A204.1 (cell line): ENCODE measurements at regions not wholly inside any gene's neighbourhood (a gene's known extent, or its start where the extent isn't known, plus 50 kb on each side); places are given as distances from the start of the nearest gene placed in this dataset.
"Not testable (repeated sequence)": the region's sequence is repeated elsewhere in the genome, so short reads cannot be mapped to it uniquely, and the experiment has no call there.

ENCODE experiments used
- FAIRE-seq: peaks from 2 replicates; lab custom pipeline; 2012; peaks lifted over from hg19 to GRCh38; lab: Jason Lieb, UNC

- no peak for FAIRE-seq
Observed at GRCh38 chr2:82043867-82044266, 1739.3 kb upstream of the LRRTM1 start.

- no peak for FAIRE-seq
Observed at GRCh38 chr2:82027921-82028615, 1723.5 kb upstream of the LRRTM1 start.

DNA sequence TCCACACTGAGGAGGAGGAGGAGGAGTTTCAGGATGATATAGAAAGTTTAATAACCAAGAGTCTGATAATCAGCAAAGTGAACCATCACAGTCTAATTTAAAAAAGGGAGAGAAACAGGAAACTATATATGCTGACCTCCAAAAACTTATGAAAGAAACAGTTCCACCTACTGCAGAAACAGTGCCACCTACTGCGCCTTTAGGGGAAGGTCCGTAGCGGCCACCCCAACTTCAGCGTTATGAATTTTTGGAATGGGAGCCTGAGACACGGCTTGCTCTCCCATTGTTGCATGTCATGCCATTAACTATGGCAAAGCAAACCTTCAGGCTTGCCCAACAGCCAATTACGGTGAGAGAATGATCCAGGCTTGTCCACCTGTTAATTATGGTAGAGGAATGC is 1719.2 kb upstream of the LRRTM1 start:
- FAIRE-seq, result peak; percentile 34

DNA sequence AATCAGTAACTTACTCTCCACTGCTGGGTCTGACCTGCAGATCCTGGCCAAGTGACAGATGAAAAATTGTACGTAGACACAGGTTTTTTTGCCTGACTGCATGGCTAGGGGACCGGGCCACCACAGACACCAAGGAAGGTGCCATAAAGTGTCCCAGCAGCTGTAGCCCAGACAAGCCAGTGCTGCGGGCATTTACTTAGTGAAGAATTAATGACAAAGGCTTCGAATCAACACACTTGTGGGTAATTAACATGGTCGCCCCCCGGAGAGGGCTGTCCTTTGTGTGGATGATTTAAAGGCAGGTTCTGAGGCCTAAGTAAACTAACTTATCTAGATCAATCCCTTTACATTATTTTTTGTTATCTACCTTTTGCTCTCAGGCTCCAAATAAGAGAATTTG is 1709.1 kb upstream of the LRRTM1 start:
- no peak for FAIRE-seq

- FAIRE-seq, result no peak
Observed at GRCh38 chr2:82007071-82007664, 1702.6 kb upstream of the LRRTM1 start.

DNA sequence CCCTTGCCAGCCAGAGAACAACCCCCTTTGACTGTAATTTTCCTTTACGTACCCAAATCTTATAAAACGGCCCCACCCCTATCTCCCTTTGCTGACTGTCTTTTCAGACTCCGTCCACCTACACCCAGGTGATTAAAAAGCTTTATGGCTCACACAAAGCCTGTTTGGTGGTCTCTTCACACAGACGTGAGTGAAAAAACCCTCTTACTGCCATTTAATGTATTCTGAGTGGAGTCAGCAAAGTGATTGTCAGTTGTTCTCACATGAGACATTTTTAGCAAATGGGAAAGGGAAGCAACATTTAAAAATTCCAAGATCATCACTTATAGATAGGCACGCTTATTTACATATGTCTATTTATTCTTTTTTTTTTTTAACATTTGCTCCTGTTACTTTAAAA is 1701.3 kb upstream of the LRRTM1 start:
- not testable (repeated sequence) for FAIRE-seq

DNA sequence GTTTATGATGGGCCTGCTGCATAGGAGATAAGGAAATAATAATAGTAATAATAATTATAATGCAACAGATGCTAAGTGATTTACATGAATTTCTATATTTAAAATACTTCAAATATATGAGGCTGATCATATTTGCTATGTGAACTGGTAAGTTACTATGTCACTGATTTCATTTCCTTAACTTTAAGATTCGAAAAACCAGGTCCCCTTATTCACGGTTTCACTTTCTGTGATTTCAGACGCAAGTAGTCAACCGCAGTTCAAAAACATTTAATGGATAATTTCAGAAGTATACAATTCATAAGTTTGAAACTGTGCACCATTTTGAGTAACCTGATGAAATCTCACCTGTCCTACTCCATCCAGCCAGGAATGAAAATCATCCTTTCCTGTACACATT is 1697.1 kb upstream of the LRRTM1 start:
- FAIRE-seq, result no peak

DNA sequence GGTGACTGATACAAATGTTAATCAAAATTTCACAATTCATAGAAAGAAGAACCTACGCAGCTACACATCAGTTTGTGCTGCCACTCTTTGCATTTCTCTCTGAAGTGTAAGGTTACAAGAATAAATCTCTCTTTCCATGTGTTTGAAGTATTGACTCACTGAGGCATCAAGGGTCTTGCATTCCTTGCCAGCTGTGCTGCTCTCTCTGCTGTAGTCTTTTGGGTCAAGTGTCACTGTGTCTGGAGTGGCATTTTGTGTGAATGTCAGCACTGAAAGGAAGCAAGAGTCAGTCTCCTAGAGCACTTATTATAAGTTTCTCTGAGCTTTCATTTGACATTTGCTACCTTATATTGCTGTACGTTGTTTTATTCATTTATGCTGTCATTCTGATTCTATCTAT is 1696.1 kb upstream of the LRRTM1 start:
- no peak for FAIRE-seq

- no peak for FAIRE-seq
Observed at GRCh38 chr2:81996332-81996731, 1691.8 kb upstream of the LRRTM1 start.

DNA sequence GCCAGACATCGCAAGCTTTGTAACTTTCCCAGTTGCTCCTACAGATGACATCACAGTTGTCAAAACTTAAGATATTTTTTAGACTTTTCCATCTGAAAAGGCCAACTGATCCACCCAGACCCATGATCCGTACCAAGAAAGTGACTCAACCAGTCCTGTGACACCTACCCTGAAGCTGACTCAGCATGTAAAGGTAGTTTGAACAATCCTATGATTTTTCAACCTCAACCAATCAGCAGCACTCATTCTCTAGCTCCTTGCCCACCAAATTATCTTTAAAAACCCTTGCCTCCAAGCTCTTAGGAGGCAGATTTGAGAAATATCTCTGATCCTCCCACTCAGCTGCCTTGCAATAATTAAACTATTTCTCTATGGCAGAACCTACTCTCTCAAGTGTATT is 1686.7 kb upstream of the LRRTM1 start:
- FAIRE-seq, result no peak

GRCh38 chr2:81987370-81987769 is 1682.8 kb upstream of the LRRTM1 start:
- no peak for FAIRE-seq

DNA sequence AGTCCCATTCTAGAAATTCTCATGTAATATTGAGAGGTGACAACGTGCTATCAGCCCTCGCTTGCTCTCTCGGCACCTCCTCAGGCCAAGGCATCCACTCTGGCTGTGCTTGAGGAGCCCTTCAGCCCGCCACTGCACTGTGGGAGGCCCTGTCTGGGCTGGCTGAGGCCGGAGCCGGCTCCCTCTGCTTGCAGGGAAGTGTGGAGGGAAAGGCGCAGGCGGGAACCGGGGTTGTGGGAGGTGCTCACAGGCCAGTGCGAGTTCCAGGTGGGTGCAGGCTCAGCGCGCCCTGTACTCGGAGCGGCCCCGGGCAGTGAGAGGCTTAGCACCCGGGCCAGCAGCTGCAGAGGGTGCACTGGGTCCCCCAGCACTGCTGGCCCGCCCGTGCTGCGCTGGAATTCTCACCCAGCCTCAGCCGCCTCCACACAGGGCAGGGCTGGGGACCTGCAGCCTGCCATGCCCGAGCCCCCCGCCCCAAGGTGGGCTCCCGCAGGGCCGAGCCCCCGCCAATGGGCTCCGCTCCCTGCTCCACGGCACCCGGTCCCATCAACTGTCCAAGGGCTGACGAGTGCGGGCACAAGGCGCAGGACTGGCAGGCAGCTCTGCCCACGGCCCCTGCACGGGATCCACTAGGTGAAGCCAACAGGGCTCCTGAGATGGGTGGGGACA is 1680.6 kb upstream of the LRRTM1 start:
- no peak for FAIRE-seq

DNA sequence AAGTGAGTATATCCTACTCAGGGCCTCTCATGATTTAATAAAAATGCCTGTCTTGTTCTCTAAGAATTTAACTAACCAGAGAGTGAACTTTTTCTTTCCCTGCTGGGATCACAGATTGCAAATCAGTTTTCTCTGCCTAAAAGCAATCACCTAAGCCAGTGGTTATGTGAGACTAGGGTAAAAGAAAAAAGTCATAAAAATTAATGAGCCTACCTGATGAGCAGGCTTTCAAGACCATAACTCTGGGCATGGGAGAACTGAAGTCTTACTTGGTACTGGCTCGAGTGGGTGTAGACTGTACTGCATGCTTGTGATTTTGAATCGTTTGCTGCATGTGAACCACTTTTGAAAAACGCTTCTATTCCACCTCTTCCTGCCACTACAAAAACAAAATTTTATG is 1677.0 kb upstream of the LRRTM1 start:
- FAIRE-seq, result no peak

- no peak for FAIRE-seq
Observed at GRCh38 chr2:81979086-81979485, 1674.5 kb upstream of the LRRTM1 start.

DNA sequence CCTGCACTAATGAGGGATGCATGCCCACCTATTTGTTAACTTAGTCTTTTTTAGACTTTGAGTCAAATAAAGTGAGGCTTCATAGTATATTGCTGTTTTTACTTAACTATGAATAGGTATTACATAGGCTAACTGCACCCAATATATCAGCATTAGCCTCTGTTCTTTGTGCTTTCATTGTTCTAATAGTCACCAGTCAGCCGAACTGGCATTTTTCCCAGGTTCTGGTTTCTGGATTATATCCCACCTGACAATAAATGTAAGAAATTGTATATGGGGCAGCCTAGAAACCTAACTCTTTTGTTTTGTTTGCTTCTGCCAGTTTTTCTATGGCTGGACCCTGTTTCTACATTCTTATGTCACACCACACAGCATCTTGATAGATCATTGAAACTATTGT is 1672.4 kb upstream of the LRRTM1 start:
- no peak for FAIRE-seq

DNA sequence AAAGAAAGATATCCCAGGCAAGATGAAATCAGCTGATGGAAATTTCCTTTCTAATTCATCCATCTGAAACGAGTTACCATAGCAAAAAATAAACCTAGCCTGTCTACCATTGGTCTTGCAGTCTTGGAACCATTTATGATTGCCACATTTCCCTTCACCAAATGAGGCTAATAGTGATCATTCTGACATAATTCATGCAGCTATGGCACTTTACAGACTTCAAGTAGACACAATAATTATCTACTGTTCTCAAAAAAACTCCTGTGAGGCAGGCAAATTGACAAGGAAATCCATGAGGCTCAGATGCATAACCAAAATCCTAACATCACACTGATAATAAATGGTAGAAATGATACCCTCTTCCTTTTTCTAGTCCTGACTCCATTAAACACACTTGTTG is 1669.7 kb upstream of the LRRTM1 start:
- FAIRE-seq, result no peak

DNA sequence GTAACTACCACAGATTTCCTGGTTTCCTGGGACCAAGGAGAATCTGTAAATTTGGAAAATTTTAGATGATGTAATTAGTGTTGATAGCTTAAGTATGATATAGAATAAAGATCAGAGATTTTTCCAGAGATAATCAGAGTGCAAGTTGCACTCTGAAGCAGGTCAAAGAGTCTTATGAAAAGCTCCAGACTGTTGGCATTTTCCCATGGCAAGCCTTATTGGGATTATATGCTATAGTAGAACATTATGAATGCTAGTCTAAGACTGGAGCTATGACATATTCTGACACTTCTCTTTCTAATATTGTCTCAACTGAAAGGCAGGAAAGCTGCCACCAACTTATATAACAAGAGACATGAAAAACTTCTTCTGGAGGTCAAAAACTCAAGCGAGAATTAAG is 1638.3 kb upstream of the LRRTM1 start:
- FAIRE-seq, result no peak

GRCh38 chr2:81942136-81942680 is 1637.7 kb upstream of the LRRTM1 start:
- no peak for FAIRE-seq

DNA sequence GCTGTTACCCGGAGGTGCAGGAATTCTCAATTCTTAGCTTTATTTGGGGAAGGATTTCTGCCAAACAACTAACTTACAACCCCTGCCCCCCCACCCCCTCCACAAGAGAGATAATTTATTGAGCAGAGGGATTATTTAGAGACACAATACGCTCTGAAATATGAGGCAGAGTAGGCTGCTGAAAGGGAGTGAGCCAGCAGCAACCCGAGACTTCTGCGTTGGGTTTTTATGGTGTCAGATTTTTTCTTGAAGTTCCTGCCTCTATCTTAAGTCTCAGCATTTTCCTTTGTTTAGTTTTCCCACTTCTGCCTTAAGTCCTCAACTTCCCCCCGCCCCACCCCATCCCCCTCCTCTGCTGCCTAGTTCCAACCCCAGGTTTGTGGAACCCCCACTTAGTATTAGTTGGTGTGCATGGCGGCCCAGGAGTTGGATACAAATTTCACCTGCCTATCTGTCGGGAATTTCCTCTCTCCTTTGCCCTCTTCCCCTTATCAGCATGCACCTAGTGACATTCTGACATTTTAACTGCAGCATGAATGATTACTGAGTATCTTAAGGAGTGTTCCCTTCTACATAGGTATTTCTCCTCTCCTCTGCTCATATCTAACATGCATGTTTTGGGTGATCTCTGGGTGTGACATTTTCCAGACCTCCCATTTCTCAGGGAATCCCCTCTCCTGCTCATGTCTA is 1635.9 kb upstream of the LRRTM1 start:
- no peak for FAIRE-seq

- FAIRE-seq, result no peak
Observed at GRCh38 chr2:81937944-81938343, 1633.4 kb upstream of the LRRTM1 start.

DNA sequence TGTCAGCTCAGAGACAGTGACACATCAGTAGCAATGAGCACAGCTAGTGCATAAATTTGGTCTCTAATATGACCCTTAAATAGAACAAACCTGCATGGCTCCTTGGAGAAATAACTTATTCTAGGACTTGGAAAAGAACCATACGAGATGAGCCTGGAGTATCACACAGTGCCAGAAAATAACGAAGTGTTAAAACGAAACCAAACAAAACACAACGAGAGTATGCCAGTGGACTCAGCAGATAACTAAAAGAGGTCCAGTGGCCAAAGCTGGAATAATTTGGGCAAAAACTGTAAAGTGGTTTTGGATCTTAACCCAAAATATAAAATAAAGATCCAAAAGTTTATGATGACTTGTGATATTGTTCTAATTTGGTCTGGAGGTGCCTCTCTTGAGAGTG is 1599.0 kb upstream of the LRRTM1 start:
- FAIRE-seq, result no peak

GRCh38 chr2:81901017-81901416 is 1596.5 kb upstream of the LRRTM1 start:
- peak; percentile 74 for FAIRE-seq
